HG03064 (cell line): ENCODE measurements at regions not wholly inside any gene's neighbourhood (a gene's known extent, or its start where the extent isn't known, plus 50 kb on each side); places are given as distances from the start of the nearest gene placed in this dataset.

Experiments used
- ATAC-seq: cut with Tn5 transposase; IDR thresholded peaks from one replicate; pipeline ENCODE4 v1.9.1; 2021; ENCODE audit warnings: low read depth; ENCODE audit not compliant: unreplicated experiment

GRCh38 chr16:64829678-64830077 lies 292.2 kb downstream of the CDH11 start:
- no peak for ATAC-seq

DNA sequence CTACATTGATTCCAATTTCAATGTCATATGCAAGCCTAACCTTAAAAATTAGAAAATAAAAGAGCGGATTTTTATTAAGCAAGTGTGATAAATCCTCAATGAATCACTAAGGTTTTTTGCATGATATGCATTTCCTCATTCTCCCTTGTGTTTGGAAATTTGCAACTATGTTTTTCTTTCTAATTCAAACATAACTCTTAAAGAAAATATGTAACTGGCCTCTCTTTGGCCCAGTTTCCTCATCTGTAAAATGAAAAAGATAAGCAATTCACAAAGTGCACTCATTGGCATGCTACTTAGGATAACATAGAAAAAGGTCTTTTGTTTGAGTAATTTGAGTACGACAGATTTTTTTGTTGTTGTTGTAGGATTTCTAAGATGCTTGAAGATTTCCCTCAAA lies 295.5 kb downstream of the CDH11 start:
- no peak for ATAC-seq

DNA sequence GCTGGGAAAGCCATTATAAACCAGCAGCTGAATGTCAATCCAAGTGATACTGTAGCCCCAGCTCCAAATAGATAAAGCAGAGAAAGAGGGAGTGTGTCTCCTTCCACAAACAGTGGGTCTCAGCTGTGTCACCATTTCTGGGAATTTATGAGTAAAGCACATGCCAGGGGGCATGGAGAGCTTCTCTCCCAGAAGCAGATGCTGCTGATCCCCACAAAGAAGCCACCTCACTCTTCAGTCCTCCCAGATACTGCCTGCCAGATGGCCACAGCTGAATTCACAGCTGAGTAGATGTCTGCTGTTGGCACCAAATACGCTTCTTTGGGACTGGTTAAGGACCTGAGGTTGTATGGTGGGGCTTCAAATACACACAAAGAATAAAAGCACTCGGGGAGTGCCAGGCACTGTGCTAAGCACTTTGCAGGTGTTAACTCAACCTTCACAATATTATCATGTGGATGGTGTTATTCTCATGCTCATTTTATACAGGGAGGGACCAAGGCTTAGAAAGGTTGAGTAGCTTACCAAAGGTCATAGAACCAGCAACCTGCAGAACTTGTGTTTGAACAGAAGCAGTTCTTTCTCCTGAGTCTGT lies 298.3 kb downstream of the CDH11 start:
- ATAC-seq, result no peak

- no peak for ATAC-seq
These were observed 311.8 kb downstream of the CDH11 start for GRCh38 chr16:64809876-64810629.

- ATAC-seq, result no peak
These were observed 313.4 kb downstream of the CDH11 start for GRCh38 chr16:64808474-64808873.

DNA sequence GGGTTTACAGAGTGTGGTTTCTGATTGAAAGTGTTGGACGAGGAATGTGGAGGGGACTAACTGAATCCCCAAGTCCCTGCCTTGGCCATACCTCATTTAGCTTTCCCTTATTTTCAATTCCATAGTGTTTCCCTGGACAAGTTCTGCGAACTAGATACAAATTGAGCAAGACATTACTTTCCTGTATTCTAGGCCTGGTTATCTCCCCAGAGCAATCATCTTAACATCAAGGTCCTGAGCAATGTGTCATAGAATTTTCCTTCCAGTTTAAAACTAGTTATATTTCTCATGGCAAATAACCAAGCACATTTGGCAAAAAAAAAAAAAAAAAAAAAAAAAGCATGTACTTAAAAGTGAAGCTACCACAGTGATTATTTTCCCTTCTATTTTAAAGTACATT lies 330.1 kb downstream of the CDH11 start:
- no peak for ATAC-seq

DNA sequence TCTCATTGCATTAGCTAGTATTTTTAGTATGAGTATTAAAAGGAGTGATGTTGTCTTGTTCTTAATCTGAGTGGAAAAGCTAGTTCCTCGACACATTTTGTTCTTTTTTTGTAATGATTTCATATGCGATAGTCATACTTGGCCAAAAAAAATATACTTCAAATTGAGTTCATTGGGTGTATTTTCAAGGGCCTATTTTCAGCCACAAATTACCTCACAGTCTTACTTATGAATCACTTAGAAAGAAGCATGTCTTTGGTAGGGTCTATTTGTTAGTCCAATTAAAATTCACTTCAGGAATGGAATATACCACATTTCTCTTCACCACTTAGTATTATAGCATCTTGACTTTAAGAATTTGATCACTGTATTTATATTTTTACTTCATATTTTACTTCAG lies 337.2 kb downstream of the CDH11 start:
- no peak for ATAC-seq

- ATAC-seq, result no peak
These were observed 339.4 kb downstream of the CDH11 start for GRCh38 chr16:64782484-64782883.

GRCh38 chr16:64780445-64780844 lies 341.4 kb downstream of the CDH11 start:
- no peak for ATAC-seq

DNA sequence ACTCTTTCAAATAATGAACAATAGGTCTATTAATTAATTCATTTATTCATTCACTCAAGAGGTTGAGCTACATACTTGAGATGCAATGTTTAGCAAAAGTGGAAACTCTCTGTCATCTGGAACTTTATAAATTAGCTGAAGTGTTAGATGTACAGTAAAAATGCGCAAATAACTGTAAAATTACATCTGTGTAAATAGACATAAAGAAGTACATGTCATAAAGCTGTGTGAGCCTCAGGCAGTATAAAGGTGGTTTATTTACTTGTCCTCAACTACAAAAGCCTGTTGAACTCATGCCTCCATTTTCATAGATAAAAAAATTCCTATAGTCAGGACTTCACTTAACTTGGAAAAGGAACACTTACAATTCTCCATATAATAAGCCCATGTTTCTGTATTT lies 343.1 kb downstream of the CDH11 start:
- no peak for ATAC-seq

DNA sequence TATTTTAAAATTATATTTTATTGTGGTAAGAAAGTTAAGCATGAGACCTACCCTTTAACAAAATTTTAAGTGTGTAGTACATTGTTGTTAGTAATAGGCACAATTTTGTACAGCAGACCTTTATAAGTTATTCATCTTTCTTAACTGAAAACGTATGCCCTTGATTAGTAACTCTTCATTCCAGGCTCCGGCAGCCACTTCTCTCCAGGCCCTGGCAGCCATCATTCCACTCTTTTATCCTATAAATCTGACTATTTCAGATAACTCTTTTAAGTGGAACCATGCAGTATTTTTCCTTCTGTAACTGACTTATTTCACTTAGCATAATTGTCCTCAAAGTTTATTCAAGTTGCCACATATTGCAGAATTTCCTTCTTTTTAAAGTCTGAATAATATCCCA lies 348.2 kb downstream of the CDH11 start:
- ATAC-seq, result no peak

DNA sequence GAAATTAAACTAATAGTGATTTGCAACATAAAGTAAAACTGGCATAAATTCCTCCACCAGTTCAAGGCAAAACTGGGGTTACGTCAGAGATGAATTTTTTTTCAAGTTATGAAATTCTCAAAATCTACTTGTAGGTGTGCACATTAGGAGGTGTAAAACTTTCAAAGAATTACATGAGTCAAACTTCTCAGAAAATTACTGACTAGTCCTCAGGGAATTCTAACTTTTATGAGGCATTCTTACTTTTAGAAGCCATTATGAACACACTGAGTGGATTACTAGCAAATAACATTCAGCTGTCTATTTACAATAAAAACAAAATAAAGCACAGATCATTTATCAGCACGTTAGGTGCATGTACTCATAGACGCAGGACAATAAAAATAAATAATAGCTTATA lies 348.7 kb downstream of the CDH11 start:
- no peak for ATAC-seq

- ATAC-seq, result no peak
These were observed 350.6 kb downstream of the CDH11 start for GRCh38 chr16:64771273-64771672.

- no peak for ATAC-seq
These were observed 359.7 kb downstream of the CDH11 start for GRCh38 chr16:64762211-64762610.

- ATAC-seq, result no peak
These were observed 367.6 kb downstream of the CDH11 start for GRCh38 chr16:64754279-64754678.

DNA sequence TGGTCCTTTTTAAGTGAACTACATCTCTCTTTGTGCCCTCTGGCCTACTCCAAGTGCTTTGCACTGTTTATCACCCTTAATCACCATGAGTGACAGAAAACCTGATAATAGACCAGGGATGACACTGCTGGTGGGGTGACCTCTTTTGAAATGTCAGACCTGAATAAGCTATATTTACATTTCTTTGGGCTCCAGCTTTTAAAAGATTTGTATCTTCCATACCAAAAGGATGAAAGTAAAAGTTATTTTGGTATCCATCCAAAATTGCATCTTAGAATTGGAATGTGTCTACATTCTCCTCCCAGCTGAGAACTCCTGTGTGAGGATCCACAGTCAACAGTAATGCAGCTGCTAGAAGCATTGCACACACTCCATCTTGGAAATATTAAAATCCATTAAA lies 370.0 kb downstream of the CDH11 start:
- ATAC-seq, result no peak

DNA sequence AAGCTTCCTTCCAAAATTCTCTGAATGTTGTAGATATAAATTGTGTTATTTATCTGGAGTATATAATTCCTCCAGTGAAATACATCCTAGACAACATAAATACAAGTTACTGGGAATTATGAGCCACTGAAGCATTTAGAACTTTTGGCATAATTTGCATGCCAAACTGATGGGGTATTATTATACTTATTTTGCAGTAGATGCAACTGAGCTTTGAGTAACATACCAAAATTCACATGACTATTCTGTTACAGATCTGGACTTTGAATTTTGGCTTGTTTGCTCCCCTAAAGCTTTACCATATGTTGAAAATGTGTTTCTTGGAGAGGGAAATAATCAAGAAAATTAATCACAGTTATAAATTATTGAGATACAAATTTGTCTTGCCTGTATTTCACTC lies 372.5 kb downstream of the CDH11 start:
- no peak for ATAC-seq

DNA sequence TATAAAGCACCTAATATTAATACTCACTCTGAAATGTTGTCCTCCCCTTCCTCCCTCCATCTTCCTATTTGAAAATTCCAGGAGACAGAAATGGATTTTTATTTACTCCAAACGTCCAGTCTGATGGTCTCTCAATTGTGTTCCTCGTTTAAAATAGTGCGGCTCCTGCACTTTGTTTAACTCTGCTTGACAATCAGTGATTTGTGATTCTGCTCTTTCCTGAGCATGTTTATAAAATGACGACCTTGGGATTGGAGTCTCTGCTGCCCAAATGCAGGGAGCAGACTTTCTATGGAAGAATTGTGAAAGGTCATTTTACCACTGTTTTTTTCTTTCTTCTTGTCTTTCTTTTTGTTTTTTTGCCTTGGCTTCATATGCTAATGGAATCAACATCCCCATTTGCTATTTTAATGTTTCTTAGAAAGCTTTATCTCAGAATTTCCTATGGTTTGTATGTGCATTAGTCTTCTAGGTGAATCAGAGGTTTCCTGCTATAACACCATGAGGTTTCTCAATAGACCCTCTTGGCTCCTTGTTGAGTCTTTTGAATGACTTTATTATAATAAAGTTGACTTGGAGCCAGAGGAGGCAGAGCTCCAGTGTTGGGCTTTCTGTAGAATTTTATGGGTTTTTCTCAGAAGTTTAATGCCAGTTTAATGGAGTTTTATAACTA lies 376.5 kb downstream of the CDH11 start:
- no peak for ATAC-seq

DNA sequence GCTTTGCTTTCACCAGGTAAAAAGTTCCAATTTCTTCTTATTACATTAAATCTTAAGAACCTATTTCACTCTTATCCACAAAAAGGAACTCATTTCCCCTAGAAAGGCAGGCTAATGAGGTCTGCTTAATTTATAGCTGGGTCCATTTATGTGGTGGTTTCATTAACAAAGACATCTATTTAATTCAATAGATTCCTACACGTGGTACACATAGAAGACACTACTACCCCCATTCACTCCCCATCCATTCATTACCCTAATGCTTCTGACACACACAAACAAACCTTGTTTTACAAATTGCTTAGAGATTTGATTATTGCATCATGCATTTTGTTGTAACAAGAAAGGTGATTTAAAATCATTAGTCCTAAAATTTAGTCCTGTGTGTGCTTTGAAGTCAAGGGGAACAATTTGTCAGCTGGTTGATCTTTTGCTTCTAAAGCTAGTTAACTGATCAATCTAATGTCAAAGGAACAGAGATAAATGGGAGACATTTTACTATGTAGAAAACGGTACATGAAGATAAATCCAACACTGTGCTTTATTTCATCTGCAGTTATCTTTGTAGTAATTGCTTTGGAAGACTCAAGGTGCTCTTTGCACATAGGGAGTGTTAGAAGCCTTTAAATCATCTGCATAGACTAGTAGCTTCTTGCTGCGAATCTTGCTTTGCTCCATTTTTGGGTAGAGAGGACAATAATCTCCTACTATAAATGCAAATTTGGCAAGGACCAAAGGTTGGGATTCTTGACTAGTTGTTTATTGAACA lies 379.2 kb downstream of the CDH11 start:
- no peak for ATAC-seq

DNA sequence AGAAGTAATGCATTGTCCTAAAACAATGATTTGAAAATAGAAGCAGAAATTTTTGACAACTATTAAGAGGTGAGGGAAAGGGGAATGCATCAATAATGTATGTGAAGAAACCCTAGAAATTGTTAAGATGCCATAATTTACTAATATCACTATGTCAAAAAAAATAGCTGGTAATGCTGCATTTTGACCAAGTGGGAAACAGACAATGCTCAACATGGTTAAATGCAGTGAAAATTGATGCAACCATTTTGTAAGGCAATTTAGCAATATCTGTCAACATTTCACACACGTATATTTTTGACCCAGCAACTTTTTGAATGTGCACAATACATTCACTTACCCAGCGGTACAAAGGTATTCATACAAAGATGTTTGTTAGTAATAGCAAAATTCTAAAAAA lies 381.6 kb downstream of the CDH11 start:
- ATAC-seq, result no peak

DNA sequence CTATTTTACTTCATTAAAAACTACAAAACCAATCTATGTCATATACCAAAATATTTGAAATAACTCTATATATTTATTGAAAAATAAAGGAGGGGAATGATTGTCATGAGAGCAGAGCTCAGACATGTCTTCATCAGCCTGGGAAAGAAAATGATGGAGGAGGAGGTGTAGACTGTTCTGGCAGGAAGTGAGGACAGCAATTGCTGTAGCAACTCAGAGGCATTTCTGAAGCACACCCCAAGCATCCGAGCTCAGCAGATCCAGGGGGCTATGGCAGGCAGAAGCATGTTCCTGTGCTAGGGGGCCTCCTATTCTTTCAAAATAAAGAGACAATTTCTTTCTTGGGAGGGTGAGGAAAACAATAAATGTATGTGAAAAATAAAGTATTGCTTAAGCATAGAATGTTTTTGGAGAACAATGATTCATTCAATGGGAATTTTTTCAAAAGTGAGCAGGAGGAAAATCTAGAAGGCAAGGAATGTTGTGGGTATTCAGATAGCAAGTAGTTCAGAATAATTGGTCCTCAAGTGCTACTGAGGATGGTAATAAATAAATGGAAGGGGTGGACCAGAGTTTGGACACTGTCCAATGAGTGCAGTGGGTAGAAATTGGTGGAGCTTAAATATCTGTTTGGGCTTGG lies 383.4 kb downstream of the CDH11 start:
- no peak for ATAC-seq
